ENCODE measurements at regions not wholly inside any gene's neighbourhood (a gene's known extent, or its start where the extent isn't known, plus 50 kb on each side); places are given as distances from the start of the nearest gene placed in this dataset.

GRCh38 chr18:56199580-56200330 is 438.6 kb downstream of the TXNL1 start:
- DNase-seq: no peak
- Histone ChIP-seq H3K36me3 (no peaks in the 10 kb centered on the region), H3K9me3 (peaks cover 0 to 5% (median 0%) of the 10 kb centered on the region in 3 donors), H3K27ac (peak overlapping the region in 3 of 4 donors; percentile 34 to 59 (median 39)), H3K4me1 (peaks cover 0 to 19% (median 8%) of the 10 kb centered on the region in 3 donors), H3K27me3 (no peaks in the 10 kb centered on the region), H3K4me3 (no peak overlapping the region)
- intact Hi-C loops (cut with DNase I): no loop called here
- TF ChIP-seq POLR2A (IDR thresholded peaks at IDR 0.05) (no peak), CTCF (IDR thresholded peaks at IDR 0.05) (no peak)
- 56 to 81% methylated on average over 7 to 8 of the region's 8 CpGs for WGBS, 2 donors

- no peak overlapping the region for H3K4me3 ChIP-seq
- H3K4me1 ChIP-seq: peaks cover 0 to 19% (median 8%) of the 10 kb centered on the region in 3 donors
- TF ChIP-seq CTCF (IDR thresholded peaks at IDR 0.05): no peak
- no peak for TF ChIP-seq POLR2A (IDR thresholded peaks at IDR 0.05)
- DNase-seq: no peak
- H3K27me3 ChIP-seq: no peaks in the 10 kb centered on the region
- WGBS, 2 donors: 67 to 73% methylated on average over 6 of the region's 6 CpGs
- intact Hi-C loops (cut with DNase I): no loop called here
- no peaks in the 10 kb centered on the region for H3K9me3 ChIP-seq
- peak overlapping the region in 1 of 4 donors; percentile 14 for H3K27ac ChIP-seq
- no peaks in the 10 kb centered on the region for H3K36me3 ChIP-seq
Observed at GRCh38 chr18:56197241-56197859, 441.0 kb downstream of the TXNL1 start.

GRCh38 chr18:56196495-56197225 is 441.7 kb downstream of the TXNL1 start:
- no peak overlapping the region for H3K4me3 ChIP-seq
- 83 to 90% methylated on average over 1 of the region's 1 CpG for WGBS, 2 donors
- no peak overlapping the region for H3K27ac ChIP-seq
- no peaks in the 10 kb centered on the region for H3K27me3 ChIP-seq
- TF ChIP-seq CTCF (IDR thresholded peaks at IDR 0.05): no peak
- no peak for TF ChIP-seq POLR2A (IDR thresholded peaks at IDR 0.05)
- peaks cover 0 to 19% (median 8%) of the 10 kb centered on the region in 3 donors for H3K4me1 ChIP-seq
- H3K36me3 ChIP-seq: no peaks in the 10 kb centered on the region
- DNase-seq: no peak
- H3K9me3 ChIP-seq: no peaks in the 10 kb centered on the region
- intact Hi-C loops (cut with DNase I): no loop called here

DNA sequence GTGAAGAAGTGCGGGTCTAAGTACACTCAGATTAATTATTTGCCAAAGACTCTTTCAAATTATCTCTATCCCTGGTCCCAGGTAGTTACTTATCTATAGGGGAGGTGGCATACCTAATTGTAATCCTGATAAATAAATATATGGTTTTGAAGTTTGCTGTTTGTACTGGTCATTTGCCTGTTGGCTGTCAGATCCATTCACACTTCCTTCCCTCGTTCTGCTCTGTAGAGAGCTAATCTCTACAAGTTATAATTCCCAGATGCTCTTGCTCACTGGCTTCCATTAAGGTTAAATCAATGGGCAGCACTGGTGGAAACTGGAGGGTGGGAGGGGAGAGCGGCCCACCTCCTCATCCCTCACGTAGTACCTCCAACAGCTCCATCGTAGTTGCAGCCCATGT is 447.1 kb downstream of the TXNL1 start:
- H3K27me3 ChIP-seq: no peaks in the 10 kb centered on the region
- no peaks in the 10 kb centered on the region for H3K9me3 ChIP-seq
- no peaks in the 10 kb centered on the region for H3K36me3 ChIP-seq
- H3K4me1 ChIP-seq: no peaks in the 10 kb centered on the region
- TF ChIP-seq CTCF (IDR thresholded peaks at IDR 0.05) (no peak), POLR2A (IDR thresholded peaks at IDR 0.05) (no peak)
- WGBS, 2 donors: 87 to 94% methylated on average over 5 of the region's 5 CpGs
- no peak for DNase-seq
- intact Hi-C loops (cut with DNase I): no loop called here
- H3K4me3 ChIP-seq: no peak overlapping the region
- H3K27ac ChIP-seq: no peak overlapping the region

- no peak for DNase-seq
- Histone ChIP-seq H3K27me3 (no peaks in the 10 kb centered on the region), H3K27ac (no peak overlapping the region), H3K36me3 (no peaks in the 10 kb centered on the region), H3K4me3 (no peak overlapping the region), H3K9me3 (no peaks in the 10 kb centered on the region), H3K4me1 (no peaks in the 10 kb centered on the region)
- TF ChIP-seq POLR2A (IDR thresholded peaks at IDR 0.05) (no peak), CTCF (IDR thresholded peaks at IDR 0.05) (no peak)
- WGBS, 2 donors: 96 to 97% methylated on average over 20 of the region's 20 CpGs
- intact Hi-C loops (cut with DNase I): no loop called here
Observed at GRCh38 chr18:56189615-56190014, 448.8 kb downstream of the TXNL1 start.
